NCI-H146 treated with DMSO at 0.1 percent for 48 hours (cell line): ENCODE measurements at regions not wholly inside any gene's neighbourhood (a gene's known extent, or its start where the extent isn't known, plus 50 kb on each side); places are given as distances from the start of the nearest gene placed in this dataset.

Experiments used
- DNase-seq: peaks from one replicate; lab custom pipeline; 2025; ENCODE audit not compliant: unreplicated experiment; lab: John Stamatoyannopoulos, UW

GRCh38 chr2:144587306-144587705, 67.4 kb upstream of the ZEB2 start:
- no peak for DNase-seq

- DNase-seq = no peak
Observed at GRCh38 chr2:144586476-144586875, 66.6 kb upstream of the ZEB2 start.

- DNase-seq = no peak
Observed at GRCh38 chr2:144583741-144584453, 64.0 kb upstream of the ZEB2 start.

GRCh38 chr2:144583381-144583729, 63.4 kb upstream of the ZEB2 start:
- no peak for DNase-seq

- DNase-seq = no peak
Observed at GRCh38 chr2:144582651-144583380, 62.9 kb upstream of the ZEB2 start.

- DNase-seq = no peak
Observed at GRCh38 chr2:144580521-144581161, 60.7 kb upstream of the ZEB2 start.

- no peak for DNase-seq
Observed at GRCh38 chr2:144579556-144579955, 59.6 kb upstream of the ZEB2 start.

DNA sequence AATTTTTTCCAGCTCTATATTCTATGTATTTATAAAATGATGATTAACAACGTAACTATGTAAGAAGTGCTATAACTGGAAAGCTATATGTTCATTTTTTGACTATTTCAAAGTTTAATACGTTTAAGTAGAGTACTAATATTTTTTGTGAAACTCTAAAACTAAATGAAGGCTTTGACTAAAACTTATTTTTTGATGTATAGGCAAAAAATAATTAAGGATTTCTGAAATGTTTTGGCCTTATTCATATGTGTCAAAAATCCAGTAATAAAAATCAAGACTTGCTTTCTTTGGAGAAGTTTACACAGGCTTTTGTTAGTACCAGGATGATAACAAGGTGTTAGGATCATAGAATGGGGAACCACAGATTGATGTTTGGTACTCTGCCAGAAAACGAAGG, 58.2 kb upstream of the ZEB2 start:
- DNase-seq = no peak

GRCh38 chr2:144572977-144573376, 53.1 kb upstream of the ZEB2 start:
- no peak for DNase-seq

GRCh38 chr2:144571770-144572169, 51.9 kb upstream of the ZEB2 start:
- DNase-seq = no peak

DNA sequence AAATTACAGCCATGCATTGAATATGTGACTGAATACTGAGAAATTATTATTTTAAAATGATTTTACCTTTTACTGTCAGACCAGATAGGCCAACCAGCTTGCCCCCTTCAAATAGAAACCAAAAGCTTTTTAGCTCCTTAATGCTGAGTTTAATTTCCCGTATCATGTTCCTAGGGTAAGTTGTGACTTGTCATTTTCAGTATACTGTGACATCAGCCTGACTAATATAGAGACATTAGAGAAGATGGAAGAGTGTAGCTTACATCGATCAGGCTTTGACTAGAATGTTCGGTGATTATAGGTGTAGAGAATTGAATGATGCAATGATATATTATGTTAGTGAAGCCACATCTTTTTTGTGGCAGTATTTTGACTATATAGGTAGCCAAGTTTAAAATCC, 50.6 kb upstream of the ZEB2 start:
- no peak for DNase-seq
